Osteocyte (in vitro differentiated cells): ENCODE measurements at regions not wholly inside any gene's neighbourhood (a gene's known extent, or its start where the extent isn't known, plus 50 kb on each side); places are given as distances from the start of the nearest gene placed in this dataset.

ENCODE experiments used
- DNase-seq: peaks from one replicate; pipeline ENCODE4 v3.0.0; 2021; ENCODE audit warnings: mixed read lengths; ENCODE audit not compliant: unreplicated experiment; ENCODE audit errors: extremely low spot score
- H3K27ac Mint-ChIP-seq: one replicate; pipeline ENCODE4 v1.8.0; 2021; ENCODE audit warnings: mild to moderate bottlenecking, mixed read lengths; ENCODE audit not compliant: unreplicated experiment
- H3K27me3 Mint-ChIP-seq: one replicate; pipeline ENCODE4 v1.8.0; 2021; ENCODE audit warnings: mixed read lengths; ENCODE audit not compliant: unreplicated experiment
- H3K36me3 Mint-ChIP-seq: one replicate; pipeline ENCODE4 v1.8.0; 2021; ENCODE audit warnings: mixed read lengths; ENCODE audit not compliant: unreplicated experiment
- H3K4me1 Mint-ChIP-seq: one replicate; pipeline ENCODE4 v1.8.0; 2021; ENCODE audit warnings: mixed read lengths; ENCODE audit not compliant: unreplicated experiment
- H3K4me3 Mint-ChIP-seq: one replicate; pipeline ENCODE4 v1.8.0; 2021; ENCODE audit warnings: mild to moderate bottlenecking, moderate library complexity, mixed read lengths; ENCODE audit not compliant: unreplicated experiment
- H3K9me3 Mint-ChIP-seq: one replicate; pipeline ENCODE4 v1.8.0; 2021; ENCODE audit warnings: mixed read lengths; ENCODE audit not compliant: unreplicated experiment
- CTCF ChIP-seq: fragments of 200-600 bp; sonication (generic); IDR thresholded peaks from 2 replicates; pipeline ENCODE4 v1.5.0; 2021; ENCODE audit warnings: antibody characterized with exemption, mild to moderate bottlenecking, moderate library complexity

- H3K4me3 Mint-ChIP-seq = no peak overlapping the region
These were observed 428.4 kb upstream of the MPDZ start for GRCh38 chr9:13707612-13708576.

GRCh38 chr9:13705918-13706317 lies 426.4 kb upstream of the MPDZ start:
- Mint-ChIP-seq H3K4me3 (no peak overlapping the region), H3K9me3 (peaks cover 20% of the 10 kb centered on the region), H3K27ac (peak overlapping the region; percentile 82), H3K4me1 (peaks cover 36% of the 10 kb centered on the region), H3K27me3 (no peaks in the 10 kb centered on the region), H3K36me3 (peaks cover 9% of the 10 kb centered on the region)
- no peak for DNase-seq
- TF ChIP-seq CTCF = no peak

More at GRCh38 chr9:13707612-13708576, 428.4 kb upstream of the MPDZ start:
- Mint-ChIP-seq H3K27ac (peak overlapping the region; percentile 74), H3K4me1 (peaks cover 36% of the 10 kb centered on the region), H3K27me3 (no peaks in the 10 kb centered on the region), H3K9me3 (peaks cover 9% of the 10 kb centered on the region), H3K36me3 (peaks cover 4% of the 10 kb centered on the region)
- no peak for DNase-seq
- no peak for TF ChIP-seq CTCF

GRCh38 chr9:13705373-13705772 lies 425.9 kb upstream of the MPDZ start:
- DNase-seq = no peak
- Mint-ChIP-seq H3K4me3 (no peak overlapping the region), H3K9me3 (peaks cover 18% of the 10 kb centered on the region), H3K36me3 (peaks cover 9% of the 10 kb centered on the region), H3K4me1 (peaks cover 36% of the 10 kb centered on the region), H3K27me3 (no peaks in the 10 kb centered on the region), H3K27ac (peak overlapping the region; percentile 82)
- no peak for TF ChIP-seq CTCF

GRCh38 chr9:13690595-13690994 lies 411.1 kb upstream of the MPDZ start:
- peaks cover 9% of the 10 kb centered on the region for H3K4me1 Mint-ChIP-seq
- H3K27ac Mint-ChIP-seq = no peak overlapping the region
- peaks cover 19% of the 10 kb centered on the region for H3K27me3 Mint-ChIP-seq
- H3K9me3 Mint-ChIP-seq = peaks cover 10% of the 10 kb centered on the region
- TF ChIP-seq CTCF = no peak
- no peak overlapping the region for H3K4me3 Mint-ChIP-seq
- DNase-seq = no peak
- H3K36me3 Mint-ChIP-seq = no peaks in the 10 kb centered on the region

- H3K4me1 Mint-ChIP-seq = peaks cover 9% of the 10 kb centered on the region
- H3K9me3 Mint-ChIP-seq = peaks cover 4% of the 10 kb centered on the region
- H3K4me3 Mint-ChIP-seq = no peak overlapping the region
- no peak overlapping the region for H3K27ac Mint-ChIP-seq
- H3K36me3 Mint-ChIP-seq = no peaks in the 10 kb centered on the region
- no peak for TF ChIP-seq CTCF
- peaks cover 14% of the 10 kb centered on the region for H3K27me3 Mint-ChIP-seq
- no peak for DNase-seq
These were observed 410.4 kb upstream of the MPDZ start for GRCh38 chr9:13689925-13690324.
